Stomach (tissue), 4 donors: ENCODE measurements at regions not wholly inside any gene's neighbourhood (a gene's known extent, or its start where the extent isn't known, plus 50 kb on each side); places are given as distances from the start of the nearest gene placed in this dataset.

ENCODE experiments used
- POLR2A ChIP-seq, 4 donors: fragments of 450-650 bp; IDR thresholded peaks; one replicate each; pipeline ENCODE4 v1.6.1; 2016; ENCODE audit warnings: antibody characterized with exemption in 4 of 4, control low read depth in 2 of 4, mild to moderate bottlenecking in 1 of 4, moderate library complexity in 1 of 4
- TF ChIP-seq, protein P1 (sequence below), 7 experiments: fragments of 450-650 bp in 4 of 7; fragments of 200-600 bp in 3 of 7; sonication (generic) in 3 of 7; IDR thresholded peaks; one replicate each; pipeline ENCODE4 v1.5.1; 2016 to 2019; ENCODE audit warnings: antibody characterized with exemption in 7 of 7, control low read depth in 2 of 7, mild to moderate bottlenecking in 1 of 7

DNA sequence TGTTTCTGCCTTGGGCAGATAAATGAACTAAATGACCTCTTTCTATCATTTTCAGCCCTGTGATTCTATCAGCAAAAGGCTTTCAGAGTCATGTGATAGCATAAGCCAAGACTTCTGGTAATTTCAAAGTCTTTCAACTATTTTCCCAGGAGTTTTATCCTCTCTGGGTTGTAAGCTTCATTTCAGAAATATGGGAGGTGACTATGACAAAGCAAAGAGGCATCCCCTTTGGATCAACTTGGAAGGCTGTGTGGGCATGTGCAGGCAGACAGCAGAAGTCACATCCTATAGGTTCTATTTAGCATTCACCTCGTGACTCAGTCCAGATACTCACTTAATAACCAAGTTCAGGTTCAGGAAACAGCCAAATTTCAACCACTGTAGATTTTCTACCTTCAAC, 149.0 kb upstream of the FST start:
- TF ChIP-seq, protein P1, sequence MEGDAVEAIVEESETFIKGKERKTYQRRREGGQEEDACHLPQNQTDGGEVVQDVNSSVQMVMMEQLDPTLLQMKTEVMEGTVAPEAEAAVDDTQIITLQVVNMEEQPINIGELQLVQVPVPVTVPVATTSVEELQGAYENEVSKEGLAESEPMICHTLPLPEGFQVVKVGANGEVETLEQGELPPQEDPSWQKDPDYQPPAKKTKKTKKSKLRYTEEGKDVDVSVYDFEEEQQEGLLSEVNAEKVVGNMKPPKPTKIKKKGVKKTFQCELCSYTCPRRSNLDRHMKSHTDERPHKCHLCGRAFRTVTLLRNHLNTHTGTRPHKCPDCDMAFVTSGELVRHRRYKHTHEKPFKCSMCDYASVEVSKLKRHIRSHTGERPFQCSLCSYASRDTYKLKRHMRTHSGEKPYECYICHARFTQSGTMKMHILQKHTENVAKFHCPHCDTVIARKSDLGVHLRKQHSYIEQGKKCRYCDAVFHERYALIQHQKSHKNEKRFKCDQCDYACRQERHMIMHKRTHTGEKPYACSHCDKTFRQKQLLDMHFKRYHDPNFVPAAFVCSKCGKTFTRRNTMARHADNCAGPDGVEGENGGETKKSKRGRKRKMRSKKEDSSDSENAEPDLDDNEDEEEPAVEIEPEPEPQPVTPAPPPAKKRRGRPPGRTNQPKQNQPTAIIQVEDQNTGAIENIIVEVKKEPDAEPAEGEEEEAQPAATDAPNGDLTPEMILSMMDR (IDR thresholded peaks at IDR 0.05): no peak
- no peak for TF ChIP-seq POLR2A (IDR thresholded peaks at IDR 0.05)
